Heart left ventricle (tissue), 16 donors: ENCODE measurements at regions not wholly inside any gene's neighbourhood (a gene's known extent, or its start where the extent isn't known, plus 50 kb on each side); places are given as distances from the start of the nearest gene placed in this dataset.

Source experiments
- ATAC-seq, 4 donors: fragments of 200-7000 bp; cut with Tn5 transposase; one replicate each; pipeline ENCODE4 v1.9.1; 2020 to 2022; ENCODE audit warnings: moderate library complexity in 4 of 4, mild to moderate bottlenecking in 3 of 4, moderate number of reproducible peaks in 1 of 4
- DNase-seq, 5 donors: peaks; one replicate each; pipeline ENCODE4 v3.0.0-alpha.2; 2020
- H3K27ac ChIP-seq, 12 donors: fragments of 200-600 bp; sonication (generic) in 4 of 12; one replicate each; pipeline versions ENCODE4 v1.5.0 to v1.8.0; 2016 to 2022; ENCODE audit warnings: mild to moderate bottlenecking in 2 of 12
- H3K27me3 ChIP-seq, 9 donors: fragments of 200-600 bp; sonication (generic) in 2 of 9; one replicate each; pipeline versions ENCODE4 v1.5.1 to v1.8.0; 2016 to 2022; ENCODE audit warnings: mild to moderate bottlenecking in 3 of 9
- H3K36me3 ChIP-seq, 9 donors: fragments of 200-600 bp; sonication (generic) in 2 of 9; one replicate each; pipeline versions ENCODE4 v1.5.0 to v1.8.0; 2018 to 2022; ENCODE audit warnings: mild to moderate bottlenecking in 2 of 9
- H3K4me1 ChIP-seq, 12 donors: fragments of 200-600 bp; sonication (generic) in 4 of 12; one replicate each; pipeline versions ENCODE4 v1.5.0 to v1.8.0; 2016 to 2022; ENCODE audit warnings: mild to moderate bottlenecking in 3 of 12
- H3K4me3 ChIP-seq, 12 donors: fragments of 200-600 bp; sonication (generic) in 4 of 12; one replicate each; pipeline versions ENCODE4 v1.5.0 to v1.8.0; 2017 to 2022; ENCODE audit warnings: mild to moderate bottlenecking in 9 of 12, moderate library complexity in 4 of 12
- H3K9me3 ChIP-seq, 12 donors: fragments of 200-600 bp; sonication (generic) in 4 of 12; one replicate each; pipeline versions ENCODE4 v1.5.0 to v1.8.0; 2016 to 2022; ENCODE audit warnings: mild to moderate bottlenecking in 1 of 12
- POLR2A ChIP-seq, 2 donors: fragments of 450-650 bp; IDR thresholded peaks; one replicate each; pipeline ENCODE4 v1.6.1; 2017; ENCODE audit warnings: antibody characterized with exemption in 2 of 2, mild to moderate bottlenecking in 2 of 2, moderate library complexity in 2 of 2
- WGBS, 4 donors: extraction: QIAGEN DNeasy Blood & Tissue Kit in 2 of 4; methylation state at CpG; one replicate each; pipeline versions ENCODE4 v1.1.5 to v1.1.7; 2013 to 2018; 5-methylcytosine and 5-hydroxymethylcytosine counted together
- intact Hi-C, 10 donors: fragments of 100-400 bp; cut with DNase I; formaldehyde crosslinking; loops; one replicate each; pipeline versions ENCODE4 v1.11.1 to v1.14.2; 2022
- TF ChIP-seq, protein P1 (sequence below), 12 donors: fragments of 200-600 bp; sonication (generic) in 4 of 12; IDR thresholded peaks; one replicate each; pipeline versions ENCODE4 v1.5.0 to v1.8.0; 2018 to 2022; ENCODE audit warnings: antibody characterized with exemption in 12 of 12, mild to moderate bottlenecking in 5 of 12
- donor health status: ischemic (EF 13 %, LVEDD 7.1; RV severe dilation, severe dysfunction).
- donor health status: healthy with polysubstance abuse.
- donor health status: DM: no; HTN: yes; CAD: no.
- donor health status: DM: no; HTN: no; CAD: no.
- donor health status: ischemic (EF 25% LVEDD 6.9; RV normal size, moderate dysfunction).
- donor health status: ischemic (EF 25% LVEDD 5.7; RV mildly dilated, moderate dysfunction).
- donor health status: healthy.
- donor health status: DM: yes; HTN: yes; CAD: no.
- donor health status: ischemic (EF 35%, LVEDD 5.7; RV mildly dilated, moderate dysfunction).
- donor health status: nonischemic (EF 11% LVEDD 7.7; RV severe dilation, severe dysfunction).
- donor health status: DM: yes; HTN: yes; CAD: no.
- donor health status: PGD.
- donor health status: ischemic (EF 29% LVEDD 5.4; RV normal size, mild dysfunction).
- donor health status: nonischemic (EF 23%, LVEDD 6.1; RV moderate dilation, normal function).

DNA sequence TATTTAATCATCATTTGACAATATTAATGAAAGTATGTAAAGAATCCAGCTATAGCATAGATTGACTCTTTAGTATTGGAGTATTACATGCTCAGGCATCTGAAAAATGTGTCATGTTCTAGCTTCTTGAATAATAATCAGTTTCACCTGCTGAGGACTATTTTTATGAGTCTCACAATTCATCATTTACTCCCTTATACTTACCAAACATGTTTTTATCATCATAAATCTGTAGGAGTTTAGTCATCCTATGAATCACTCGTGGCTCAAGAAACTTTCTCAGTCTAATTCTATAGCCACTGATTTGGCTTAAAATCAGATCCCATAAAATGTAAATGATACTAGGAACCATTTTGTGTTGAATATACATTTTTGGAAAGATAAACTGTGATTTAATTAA, 1616.1 kb downstream of the C4orf33 start:
- ATAC-seq: no peak
- 32 to 65% (median 47%) methylated on average over 1 of the region's 1 CpG for WGBS, 4 donors

DNA sequence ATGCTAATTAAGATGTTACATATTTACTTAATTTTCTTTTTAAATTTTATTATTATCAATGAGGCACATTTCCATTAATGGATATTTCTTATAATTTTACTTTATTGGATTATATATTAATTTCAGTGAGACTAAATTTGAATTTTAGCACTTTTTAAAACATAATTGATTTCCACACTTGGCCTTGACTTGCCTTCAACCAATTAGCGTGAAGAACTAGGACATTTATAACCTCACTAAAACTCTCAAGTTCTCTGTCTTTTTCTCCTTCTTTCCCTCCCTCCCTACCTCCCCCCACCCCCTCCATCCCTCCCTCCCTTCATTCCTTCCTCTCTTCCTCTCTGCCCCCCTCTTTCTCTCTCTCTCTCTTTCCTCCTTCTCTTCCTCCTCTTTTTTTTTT, 1618.1 kb downstream of the C4orf33 start:
- DNase-seq (no peak), ATAC-seq (no peak)
- H3K27me3 ChIP-seq: no peaks in the 10 kb centered on the region
- no peak overlapping the region for H3K4me3 ChIP-seq
- 35 to 95% (median 67%) methylated on average over 1 of the region's 1 CpG for WGBS, 4 donors
- TF ChIP-seq, protein P1, sequence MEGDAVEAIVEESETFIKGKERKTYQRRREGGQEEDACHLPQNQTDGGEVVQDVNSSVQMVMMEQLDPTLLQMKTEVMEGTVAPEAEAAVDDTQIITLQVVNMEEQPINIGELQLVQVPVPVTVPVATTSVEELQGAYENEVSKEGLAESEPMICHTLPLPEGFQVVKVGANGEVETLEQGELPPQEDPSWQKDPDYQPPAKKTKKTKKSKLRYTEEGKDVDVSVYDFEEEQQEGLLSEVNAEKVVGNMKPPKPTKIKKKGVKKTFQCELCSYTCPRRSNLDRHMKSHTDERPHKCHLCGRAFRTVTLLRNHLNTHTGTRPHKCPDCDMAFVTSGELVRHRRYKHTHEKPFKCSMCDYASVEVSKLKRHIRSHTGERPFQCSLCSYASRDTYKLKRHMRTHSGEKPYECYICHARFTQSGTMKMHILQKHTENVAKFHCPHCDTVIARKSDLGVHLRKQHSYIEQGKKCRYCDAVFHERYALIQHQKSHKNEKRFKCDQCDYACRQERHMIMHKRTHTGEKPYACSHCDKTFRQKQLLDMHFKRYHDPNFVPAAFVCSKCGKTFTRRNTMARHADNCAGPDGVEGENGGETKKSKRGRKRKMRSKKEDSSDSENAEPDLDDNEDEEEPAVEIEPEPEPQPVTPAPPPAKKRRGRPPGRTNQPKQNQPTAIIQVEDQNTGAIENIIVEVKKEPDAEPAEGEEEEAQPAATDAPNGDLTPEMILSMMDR (IDR thresholded peaks at IDR 0.05): no peak
- no peak for TF ChIP-seq POLR2A (IDR thresholded peaks at IDR 0.05)
- intact Hi-C loops: no loop called here
- no peak overlapping the region for H3K27ac ChIP-seq
- no peaks in the 10 kb centered on the region for H3K9me3 ChIP-seq
- H3K36me3 ChIP-seq: no peaks in the 10 kb centered on the region
- H3K4me1 ChIP-seq: no peaks in the 10 kb centered on the region

More for the DNA sequence above, 1616.1 kb downstream of the C4orf33 start:
- TF ChIP-seq, protein P1 (IDR thresholded peaks at IDR 0.05): no peak
- no peak for TF ChIP-seq POLR2A (IDR thresholded peaks at IDR 0.05)
- no peaks in the 10 kb centered on the region for H3K27me3 ChIP-seq
- no peak overlapping the region for H3K27ac ChIP-seq
- DNase-seq: no peak
- intact Hi-C loops: no loop called here
- no peaks in the 10 kb centered on the region for H3K36me3 ChIP-seq
- H3K9me3 ChIP-seq: no peaks in the 10 kb centered on the region
- H3K4me1 ChIP-seq: no peaks in the 10 kb centered on the region
- H3K4me3 ChIP-seq: no peak overlapping the region

DNA sequence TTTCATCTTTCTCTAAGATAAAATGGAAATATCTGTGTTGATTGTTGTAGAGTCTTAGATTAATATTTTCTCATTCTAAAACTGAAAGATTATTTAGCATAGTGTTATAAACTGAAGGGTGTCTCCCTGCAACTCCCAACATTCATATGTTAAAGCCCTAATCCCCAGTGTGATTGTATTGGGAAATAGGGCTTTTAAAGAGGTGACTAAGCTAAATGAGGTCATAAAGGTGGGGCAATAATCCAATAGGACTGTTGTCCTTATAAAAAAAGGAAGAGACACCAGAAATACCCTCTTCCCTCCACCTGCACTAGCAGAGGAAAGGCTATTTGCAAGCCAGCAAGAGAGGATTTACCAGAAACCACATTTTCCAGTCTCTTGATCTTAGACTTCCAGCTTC, 1626.4 kb downstream of the C4orf33 start:
- no peaks in the 10 kb centered on the region for H3K27me3 ChIP-seq
- ATAC-seq: no peak
- H3K4me1 ChIP-seq: no peaks in the 10 kb centered on the region
- intact Hi-C loops: no loop called here
- no peak for DNase-seq
- no peaks in the 10 kb centered on the region for H3K36me3 ChIP-seq
- H3K4me3 ChIP-seq: no peak overlapping the region
- no peaks in the 10 kb centered on the region for H3K9me3 ChIP-seq
- no peak overlapping the region for H3K27ac ChIP-seq
- TF ChIP-seq POLR2A (IDR thresholded peaks at IDR 0.05): no peak
- TF ChIP-seq, protein P1 (IDR thresholded peaks at IDR 0.05): no peak

DNA sequence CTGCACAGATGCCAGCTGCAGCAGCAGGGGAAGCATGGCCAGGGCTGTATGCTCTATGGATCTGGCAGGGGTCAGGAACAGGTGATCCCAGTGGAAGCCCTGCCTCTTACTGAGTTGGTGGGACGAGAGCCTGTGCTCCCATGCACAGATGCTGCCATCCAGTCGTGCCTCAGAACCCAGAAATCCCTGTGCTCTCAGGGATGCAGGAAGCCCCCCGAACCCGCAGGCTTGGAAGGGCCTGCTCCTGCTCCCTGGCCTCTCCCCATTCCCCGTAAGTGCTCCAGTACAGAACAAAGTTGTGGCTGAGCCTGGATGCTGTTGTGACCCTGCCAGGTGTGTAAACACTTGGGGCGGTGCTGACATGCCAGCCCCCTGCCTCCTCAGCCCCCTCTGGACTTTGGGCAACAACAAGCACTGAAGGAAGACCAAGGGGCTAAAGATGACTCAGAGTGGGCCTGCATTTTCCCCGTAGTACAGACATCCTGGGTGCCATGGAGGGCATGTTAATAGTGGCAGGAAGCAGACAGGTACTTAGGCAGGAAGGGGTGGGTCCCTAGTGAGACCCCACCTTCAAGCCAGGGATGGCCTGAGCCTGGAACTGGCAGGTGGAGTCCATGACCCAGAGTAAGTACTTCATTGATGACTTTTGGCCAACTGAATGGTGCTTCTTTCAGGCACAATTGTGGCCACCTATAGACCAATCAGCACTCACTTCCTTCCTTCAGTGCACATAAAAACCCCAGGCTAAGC, 1640.7 kb downstream of the C4orf33 start:
- Histone ChIP-seq H3K9me3 (peaks cover 0 to 6% (median 0%) of the 10 kb centered on the region in 12 donors), H3K27ac (no peak overlapping the region), H3K4me1 (no peaks in the 10 kb centered on the region), H3K36me3 (no peaks in the 10 kb centered on the region), H3K4me3 (no peak overlapping the region), H3K27me3 (no peaks in the 10 kb centered on the region)
- DNase-seq (peak in 1 of 5 donors; percentile 51), ATAC-seq (peak in 1 of 4 donors; percentile 20)
- WGBS, 4 donors: 75 to 78% (median 76%) methylated on average over 6 to 7 of the region's 7 CpGs
- TF ChIP-seq, protein P1 (IDR thresholded peaks at IDR 0.05): no peak
- no peak for TF ChIP-seq POLR2A (IDR thresholded peaks at IDR 0.05)
- intact Hi-C loops: no loop called here
